ENCODE measurements at regions not wholly inside any gene's neighbourhood (a gene's known extent, or its start where the extent isn't known, plus 50 kb on each side); places are given as distances from the start of the nearest gene placed in this dataset.

- 29% methylated on average over 3 of the region's 3 CpGs for WGBS (ENCODE audit: missing lambda C conversion rate)
- no peak for DNase-seq (ENCODE audit: low read depth in 1 of 2, low spot score in 1 of 2)
- TF ChIP-seq NFE2L2 (conservative IDR thresholded peaks at IDR 0.05; ENCODE audit: low read length) (no peak), SMC3 (IDR thresholded peaks at IDR 0.05) (no peak), RNF2 (IDR thresholded peaks at IDR 0.05; ENCODE audit: borderline replicate concordance, low read depth) (no peak), HOXB13 (CRISPR knock-in tag; IDR thresholded peaks at IDR 0.05; ENCODE audit: low read depth) (no peak), ELK1 (IDR thresholded peaks at IDR 0.05; ENCODE audit: low read depth, low read length) (no peak), CHD2 (IDR thresholded peaks at IDR 0.05; ENCODE audit: low read length, partially characterized antibody) (no peak), PBX3 (IDR thresholded peaks at IDR 0.05) (no peak), ZFP36 (IDR thresholded peaks at IDR 0.05; ENCODE audit: borderline replicate concordance, partially characterized antibody) (no peak), KDM5A (IDR thresholded peaks at IDR 0.05) (no peak), CTCF (IDR thresholded peaks at IDR 0.05) (no peak), HES2 (IDR thresholded peaks at IDR 0.05) (no peak), ESRRA (IDR thresholded peaks at IDR 0.05; ENCODE audit: borderline replicate concordance, low read length) (no peak), JUNB (IDR thresholded peaks at IDR 0.05) (no peak), USF2 (IDR thresholded peaks at IDR 0.05) (no peak), KDM1A (IDR thresholded peaks at IDR 0.05; ENCODE audit: low read depth) (no peak), RAD21 (conservative IDR thresholded peaks at IDR 0.05 in 1 of 2, IDR thresholded peaks at IDR 0.05 in 1 of 2) (no peak)
These were observed 1764.0 kb downstream of the C4orf33 start for GRCh38 chr4:130859991-130860390.

GRCh38 chr4:130896920-130897319 lies 1801.0 kb downstream of the C4orf33 start:
- TF ChIP-seq HES2 (IDR thresholded peaks at IDR 0.05), result no peak
- no peak for TF ChIP-seq HMGXB4 (CRISPR knock-in tag; IDR thresholded peaks at IDR 0.05; ENCODE audit: borderline replicate concordance)
- no peak for TF ChIP-seq BHLHE40 (IDR thresholded peaks at IDR 0.05; ENCODE audit: low read depth, low read length)
- no peak for TF ChIP-seq ATOH8 (CRISPR knock-in tag; IDR thresholded peaks at IDR 0.05; ENCODE audit: low read depth)
- no peak for TF ChIP-seq E2F6 (IDR thresholded peaks at IDR 0.05; ENCODE audit: borderline replicate concordance, low read depth)
- TF ChIP-seq KDM5A (IDR thresholded peaks at IDR 0.05), result no peak
- ATAC-seq, result no peak
- no peak for FAIRE-seq
- ChIA-PET POLR2A (no interaction called here), CTCF (no interaction called here)
- Histone ChIP-seq H3K4me1 (no peaks in the 10 kb centered on the region), H3K27ac (no peak overlapping the region), H3K4me3 (no peak overlapping the region), H3K9me3 (no peaks in the 10 kb centered on the region), H3K4me2 (no peak overlapping the region)
- DNase-seq (ENCODE audit: low read depth in 1 of 2, low spot score in 1 of 2), result no peak

More at GRCh38 chr4:130859991-130860390, 1764.0 kb downstream of the C4orf33 start:
- FAIRE-seq (no peak), ATAC-seq (no peak)
- Histone ChIP-seq H3K27ac (no peak overlapping the region), H3K4me1 (no peaks in the 10 kb centered on the region), H3K4me2 (no peak overlapping the region), H3K4me3 (no peak overlapping the region), H3K9me3 (no peaks in the 10 kb centered on the region)
- ChIA-PET CTCF (no interaction called here), POLR2A (no interaction called here)

Data from A549 (cell line).